SJCRH30 (cell line): ENCODE measurements at regions not wholly inside any gene's neighbourhood (a gene's known extent, or its start where the extent isn't known, plus 50 kb on each side); places are given as distances from the start of the nearest gene placed in this dataset.
A peak's percentile ranks its signal among the peaks of the same experiment; 100 is the strongest.
"Not testable (repeated sequence)": the region's sequence is repeated elsewhere in the genome, so short reads cannot be mapped to it uniquely, and the experiment has no call there.

Experiments
- DNase-seq, 2 experiments: peaks; one replicate each; pipeline ENCODE4 v3.0.0-alpha.2; 2015 to 2020
- H3K27ac ChIP-seq: fragments of 250-450 bp; sonication (Bioruptor Pico); 2 replicates; pipeline ENCODE4 v1.5.1; 2020; ENCODE audit warnings: mild to moderate bottlenecking, moderate library complexity
- H3K27me3 ChIP-seq: fragments of 250-450 bp; sonication (Bioruptor Pico); 2 replicates; pipeline ENCODE4 v1.5.1; 2020; ENCODE audit warnings: mild to moderate bottlenecking, moderate library complexity
- H3K36me3 ChIP-seq: fragments of 250-450 bp; sonication (Bioruptor Pico); 2 replicates; pipeline ENCODE4 v1.5.1; 2020; ENCODE audit warnings: mild to moderate bottlenecking, moderate library complexity
- H3K4me1 ChIP-seq: fragments of 250-450 bp; sonication (Bioruptor Pico); 2 replicates; pipeline ENCODE4 v1.5.1; 2020; ENCODE audit warnings: mild to moderate bottlenecking, moderate library complexity
- H3K4me3 ChIP-seq: fragments of 250-450 bp; sonication (Bioruptor Pico); 2 replicates; pipeline ENCODE4 v1.5.1; 2020; ENCODE audit warnings: mild to moderate bottlenecking, moderate library complexity
- H3K9me3 ChIP-seq: fragments of 250-450 bp; sonication (Bioruptor Pico); replicated peaks from 2 replicates; pipeline ENCODE4 v1.5.1; 2020; ENCODE audit warnings: mild to moderate bottlenecking, moderate library complexity

DNA sequence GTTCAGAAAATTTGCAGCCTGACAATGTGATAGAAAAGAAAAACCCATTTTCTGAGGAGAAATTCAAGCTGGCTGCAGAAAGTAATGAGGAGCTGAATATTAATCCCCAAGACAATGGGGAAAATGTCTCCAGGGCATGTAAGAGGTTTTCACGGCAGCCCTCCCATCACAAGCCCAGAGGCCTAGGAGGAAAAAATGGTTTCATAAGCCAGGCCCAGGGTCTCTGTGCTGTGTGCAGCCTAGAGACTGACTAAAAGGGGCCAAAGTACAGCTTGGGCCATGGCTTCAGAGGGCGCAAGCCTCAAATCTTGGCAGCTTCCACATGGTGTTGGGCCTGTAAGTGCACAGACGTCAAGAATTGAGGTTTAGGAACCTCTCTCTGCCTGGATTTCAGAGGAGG is 61.7 kb upstream of the DLG1 start:
- peaks cover 16% of the 10 kb centered on the region for H3K4me1 ChIP-seq
- not testable (repeated sequence) for H3K27me3 ChIP-seq, DNase-seq, H3K27ac ChIP-seq, H3K9me3 ChIP-seq, H3K4me3 ChIP-seq, H3K36me3 ChIP-seq

DNA sequence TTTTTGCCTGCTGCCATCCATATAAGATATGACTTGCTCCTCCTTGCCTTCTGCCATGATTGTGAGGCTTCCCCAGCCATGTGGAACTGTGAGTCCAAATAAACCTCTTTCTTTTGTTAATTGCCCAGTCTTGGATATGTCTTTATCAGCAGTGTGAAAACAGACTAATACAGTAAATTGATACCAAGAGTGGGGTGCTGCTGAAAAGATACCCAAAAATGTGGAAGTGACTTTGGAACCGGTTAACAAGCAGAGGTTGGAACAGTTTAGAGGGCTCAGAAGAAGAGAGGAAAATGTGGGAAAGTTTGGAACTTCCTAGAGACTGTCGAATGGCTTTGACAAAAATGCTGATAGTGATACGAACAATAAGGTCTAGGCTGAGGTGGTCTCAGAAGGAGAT is 61.1 kb upstream of the DLG1 start:
- not testable (repeated sequence) for DNase-seq, H3K27me3 ChIP-seq, H3K27ac ChIP-seq, H3K9me3 ChIP-seq, H3K36me3 ChIP-seq, H3K4me3 ChIP-seq
- peaks cover 19% of the 10 kb centered on the region for H3K4me1 ChIP-seq

GRCh38 chr3:197356741-197357140 is 58.3 kb upstream of the DLG1 start:
- Histone ChIP-seq H3K36me3 (no peaks in the 10 kb centered on the region), H3K9me3 (peaks cover 5% of the 10 kb centered on the region), H3K4me1 (peaks cover 37% of the 10 kb centered on the region), H3K27me3 (no peaks in the 10 kb centered on the region), H3K27ac (no peak overlapping the region), H3K4me3 (no peak overlapping the region)
- DNase-seq: no peak

- Histone ChIP-seq H3K4me1 (peaks cover 36% of the 10 kb centered on the region), H3K27me3 (no peaks in the 10 kb centered on the region), H3K27ac (no peak overlapping the region), H3K36me3 (no peaks in the 10 kb centered on the region), H3K4me3 (no peak overlapping the region), H3K9me3 (peaks cover 5% of the 10 kb centered on the region)
- no peak for DNase-seq
Observed at GRCh38 chr3:197356275-197356674, 57.9 kb upstream of the DLG1 start.

GRCh38 chr3:197355713-197356112 is 57.3 kb upstream of the DLG1 start:
- H3K4me1 ChIP-seq: peaks cover 36% of the 10 kb centered on the region
- DNase-seq: no peak
- H3K9me3 ChIP-seq: peaks cover 3% of the 10 kb centered on the region
- no peaks in the 10 kb centered on the region for H3K36me3 ChIP-seq
- H3K27me3 ChIP-seq: no peaks in the 10 kb centered on the region
- H3K4me3 ChIP-seq: peak overlapping the region; percentile 52; the same call in 1 of the 2 replicates
- H3K27ac ChIP-seq: peak overlapping the region; percentile 86; the same call in 1 of the 2 replicates

DNA sequence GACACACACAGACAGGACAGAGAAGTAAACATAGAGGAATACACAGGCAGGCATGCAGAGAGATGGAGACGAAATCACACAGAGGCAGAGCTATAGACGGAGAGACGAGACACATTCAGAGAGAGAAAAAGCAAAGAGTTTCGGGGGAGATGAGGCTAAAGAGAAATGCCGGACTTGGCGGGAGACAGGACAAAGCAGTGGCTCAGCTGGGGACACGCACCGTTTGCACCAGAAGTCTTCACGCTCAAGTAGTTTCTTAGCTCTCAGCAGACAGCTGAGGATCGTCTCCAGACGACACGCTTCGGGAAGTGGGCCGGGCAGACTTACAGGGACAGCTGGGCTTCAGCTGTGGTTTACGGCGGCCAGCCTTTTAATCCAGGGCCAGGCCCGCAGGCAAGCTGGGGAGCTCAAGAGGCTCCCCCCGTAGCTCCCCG is 56.2 kb upstream of the DLG1 start:
- DNase-seq: peak; percentile 96
- Histone ChIP-seq H3K4me1 (peaks cover 36% of the 10 kb centered on the region), H3K27ac (peak overlapping the region; percentile 86), H3K4me3 (peak overlapping the region; percentile 52), H3K36me3 (no peaks in the 10 kb centered on the region), H3K9me3 (no peaks in the 10 kb centered on the region; the same call in 1 of the 2 replicates), H3K27me3 (no peaks in the 10 kb centered on the region)

DNA sequence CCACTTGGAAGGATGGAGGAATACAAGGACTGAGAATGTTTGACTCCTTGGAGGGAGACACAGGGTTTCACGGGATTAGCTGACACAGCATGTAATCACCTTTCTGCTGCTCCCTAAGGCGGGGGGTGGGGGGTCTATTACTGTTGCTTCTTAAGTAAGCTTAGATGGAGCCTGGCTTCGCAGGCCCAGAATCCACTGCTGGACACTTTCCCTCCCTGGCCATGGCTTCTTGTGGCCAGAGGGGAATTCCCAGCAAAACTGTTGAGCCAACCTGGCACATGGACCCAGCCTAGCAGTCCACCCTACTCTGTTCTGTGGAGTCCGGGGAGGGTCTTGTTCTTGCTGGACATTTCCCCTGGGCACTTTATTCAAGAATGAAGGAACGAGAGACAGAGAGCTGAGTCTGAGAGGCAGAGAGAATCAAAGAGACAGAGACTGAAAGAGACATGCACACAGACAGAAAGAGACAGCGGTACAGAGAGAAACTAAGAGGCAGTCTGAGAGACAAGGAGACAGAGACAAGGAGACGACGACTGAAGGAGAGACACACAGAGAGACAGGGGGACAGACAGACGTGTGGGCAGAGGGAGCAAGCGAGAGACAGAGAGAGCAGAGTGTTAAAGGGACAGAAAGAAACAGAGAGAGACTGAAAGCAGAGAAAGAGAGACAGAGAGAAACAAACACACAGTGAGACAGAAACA is 55.6 kb upstream of the DLG1 start:
- peaks cover 37% of the 10 kb centered on the region for H3K4me1 ChIP-seq
- peak overlapping the region; percentile 86 for H3K27ac ChIP-seq
- peak; percentile 47 to 55 for DNase-seq
- no peaks in the 10 kb centered on the region for H3K36me3 ChIP-seq
- H3K27me3 ChIP-seq: no peaks in the 10 kb centered on the region
- no peaks in the 10 kb centered on the region for H3K9me3 ChIP-seq
- peak overlapping the region; percentile 52 for H3K4me3 ChIP-seq

GRCh38 chr3:197353001-197353866 is 54.8 kb upstream of the DLG1 start:
- Histone ChIP-seq H3K4me3 (no peak overlapping the region), H3K36me3 (no peaks in the 10 kb centered on the region), H3K27me3 (no peaks in the 10 kb centered on the region), H3K27ac (peak overlapping the region; percentile 86; the same call in 1 of the 2 replicates), H3K9me3 (no peaks in the 10 kb centered on the region), H3K4me1 (peaks cover 39% of the 10 kb centered on the region)
- DNase-seq: peak in 1 of 2 experiments; percentile 38

DNA sequence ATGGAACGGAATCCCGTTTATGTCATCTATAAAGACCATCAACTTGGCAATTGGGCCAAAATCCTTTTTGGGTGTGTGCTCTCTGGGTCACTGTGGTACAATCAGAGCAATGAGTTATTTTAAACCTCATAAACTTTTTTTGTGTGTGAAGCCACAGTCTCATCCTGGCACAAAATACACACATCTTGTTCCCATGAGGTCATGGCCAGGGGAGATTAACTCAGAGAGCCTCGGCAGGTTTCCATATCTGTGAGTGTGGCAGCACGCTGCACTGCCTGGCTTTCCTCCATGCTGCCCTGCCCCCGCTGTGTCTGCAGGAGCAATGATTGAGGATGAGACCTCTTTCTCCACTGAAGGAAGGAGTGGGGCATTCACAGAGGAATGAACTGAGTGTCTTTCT is 54.0 kb upstream of the DLG1 start:
- peak; percentile 59 to 63 for DNase-seq
- Histone ChIP-seq H3K27ac (no peak overlapping the region), H3K27me3 (no peaks in the 10 kb centered on the region), H3K36me3 (no peaks in the 10 kb centered on the region), H3K4me1 (peaks cover 39% of the 10 kb centered on the region), H3K4me3 (no peak overlapping the region), H3K9me3 (no peaks in the 10 kb centered on the region)

DNA sequence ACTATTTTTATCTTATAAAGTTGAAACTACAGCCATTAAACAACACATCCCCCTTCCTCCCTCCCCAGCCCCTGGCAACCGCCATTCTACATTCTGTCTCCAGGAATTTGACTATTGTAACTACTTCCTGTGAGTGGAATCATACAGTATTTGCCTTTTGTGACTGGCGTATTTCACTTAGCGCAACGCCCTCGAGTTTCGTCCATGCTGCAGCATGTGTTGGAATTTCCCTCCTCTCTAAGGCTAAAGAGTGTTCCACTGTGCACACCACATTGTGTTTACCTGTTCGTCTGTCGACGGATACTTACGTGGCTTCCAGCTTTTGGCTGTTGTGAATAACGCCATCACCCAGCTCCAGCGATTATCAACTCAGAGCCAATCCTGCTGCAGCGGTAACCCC is 52.0 kb upstream of the DLG1 start:
- Histone ChIP-seq H3K4me3 (no peak overlapping the region), H3K27ac (no peak overlapping the region), H3K4me1 (peaks cover 39% of the 10 kb centered on the region), H3K27me3 (no peaks in the 10 kb centered on the region), H3K36me3 (no peaks in the 10 kb centered on the region), H3K9me3 (no peaks in the 10 kb centered on the region)
- no peak for DNase-seq

DNA sequence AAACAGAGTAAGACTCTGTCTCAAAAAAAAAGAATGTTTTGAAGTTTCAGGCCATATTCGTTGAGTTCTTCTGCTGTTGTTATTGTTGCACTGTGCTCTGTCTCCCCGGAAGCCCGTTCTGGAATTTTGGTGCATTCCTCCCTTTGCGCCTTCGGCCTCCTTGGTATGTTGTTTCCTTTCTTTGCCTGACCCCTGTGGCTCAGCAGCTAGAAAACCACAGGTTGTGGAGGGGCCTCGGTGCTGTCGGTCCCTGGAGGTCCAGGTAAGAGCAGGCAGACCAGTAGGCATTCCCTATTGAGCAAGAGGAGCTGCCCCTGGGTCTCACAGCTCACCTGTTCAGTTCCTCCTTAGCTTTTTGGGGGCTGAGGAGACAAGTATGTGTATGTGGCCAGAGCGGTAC is 51.0 kb upstream of the DLG1 start:
- no peak for DNase-seq

More for the DNA sequence above, 51.0 kb upstream of the DLG1 start:
- no peaks in the 10 kb centered on the region for H3K27me3 ChIP-seq
- no peaks in the 10 kb centered on the region for H3K9me3 ChIP-seq
- H3K4me3 ChIP-seq: no peak overlapping the region
- H3K4me1 ChIP-seq: peaks cover 33% of the 10 kb centered on the region
- no peaks in the 10 kb centered on the region for H3K36me3 ChIP-seq
- H3K27ac ChIP-seq: no peak overlapping the region
